CD14-positive monocyte (primary cell): ENCODE measurements at regions not wholly inside any gene's neighbourhood (a gene's known extent, or its start where the extent isn't known, plus 50 kb on each side); places are given as distances from the start of the nearest gene placed in this dataset.

Experiments used
- DNase-seq, 3 donors: peaks; one replicate each; pipeline ENCODE4 v3.0.0-alpha.2; 2011 to 2022
- H2AFZ ChIP-seq: 2 replicates; pipeline ENCODE4 v1.6.0; 2012; ENCODE audit warnings: mild to moderate bottlenecking, low read depth, low read length, inconsistent platforms; ENCODE audit not compliant: insufficient read depth, poor library complexity, severe bottlenecking
- H3K27ac ChIP-seq, 2 donors: 1 replicate in 1 of 2; 2 replicates in 1 of 2; pipeline ENCODE4 v1.5.1; 2012 to 2013; ENCODE audit warnings: low read length in 2 of 2, control low read depth in 1 of 2, inconsistent platforms in 1 of 2, low read depth in 1 of 2, mild to moderate bottlenecking in 1 of 2
- H3K27me3 ChIP-seq, 2 donors: one replicate each; pipeline versions ENCODE4 v1.6.0 to v1.6.1; 2011 to 2013; ENCODE audit warnings: low read length in 2 of 2; ENCODE audit not compliant: control insufficient read depth in 2 of 2, insufficient read depth in 2 of 2
- H3K36me3 ChIP-seq, 2 donors: replicated peaks in 1 of 2; 1 replicate in 1 of 2; 2 replicates in 1 of 2; pipeline versions ENCODE4 v1.5.1 to v1.6.1; 2012 to 2013; ENCODE audit warnings: low read length in 2 of 2, control low read depth in 1 of 2, inconsistent platforms in 1 of 2, mild to moderate bottlenecking in 1 of 2; ENCODE audit not compliant: insufficient read depth in 2 of 2, control insufficient read depth in 1 of 2
- H3K4me1 ChIP-seq, 2 donors: 1 replicate in 1 of 2; 2 replicates in 1 of 2; pipeline versions ENCODE4 v1.5.1 to v1.6.1; 2012 to 2013; ENCODE audit warnings: low read length in 2 of 2, control low read depth in 1 of 2, inconsistent platforms in 1 of 2, mild to moderate bottlenecking in 1 of 2, moderate library complexity in 1 of 2; ENCODE audit not compliant: insufficient read depth in 2 of 2, control insufficient read depth in 1 of 2
- H3K4me2 ChIP-seq: replicated peaks from 2 replicates; pipeline ENCODE3; 2012; ENCODE audit warnings: low read length, moderate library complexity, mild to moderate bottlenecking; ENCODE audit not compliant: poor library complexity, severe bottlenecking; ENCODE audit errors: extremely low read depth
- H3K4me3 ChIP-seq, 3 experiments: fragments of 200-600 bp in 1 of 3; sonication (generic) in 1 of 3; replicated peaks in 1 of 3; 1 replicate in 2 of 3; 2 replicates in 1 of 3; pipeline ENCODE4 v1.5.1; 2011 to 2013; ENCODE audit warnings: low read length in 3 of 3, mild to moderate bottlenecking in 3 of 3, control low read depth in 2 of 3, low read depth in 2 of 3, inconsistent platforms in 1 of 3, moderate library complexity in 1 of 3
- H3K79me2 ChIP-seq: 2 replicates; pipeline ENCODE4 v1.6.0; 2012; ENCODE audit warnings: mild to moderate bottlenecking, control low read depth, inconsistent platforms, low read length, moderate library complexity; ENCODE audit not compliant: insufficient read depth
- H3K9ac ChIP-seq: 2 replicates; pipeline ENCODE4 v1.6.0; 2017; ENCODE audit warnings: low read length, mild to moderate bottlenecking; ENCODE audit not compliant: insufficient read depth, poor library complexity, severe bottlenecking
- H3K9me3 ChIP-seq, 2 donors: replicated peaks in 1 of 2; 1 replicate in 1 of 2; 2 replicates in 1 of 2; pipeline versions ENCODE4 v1.5.1 to v1.6.1; 2012 to 2013; ENCODE audit warnings: low read length in 2 of 2, control low read depth in 1 of 2; ENCODE audit not compliant: control insufficient read depth in 1 of 2, insufficient read depth in 1 of 2
- H4K20me1 ChIP-seq: 2 replicates; pipeline ENCODE4 v1.6.0; 2012; ENCODE audit warnings: mild to moderate bottlenecking, low read length, control low read depth, moderate library complexity; ENCODE audit not compliant: insufficient read depth
- H3K27ac Mint-ChIP-seq, 7 donors: one replicate each; pipeline ENCODE4 v1.8.0; 2020; ENCODE audit warnings: mild to moderate bottlenecking in 7 of 7, mixed read lengths in 7 of 7, moderate library complexity in 6 of 7, inconsistent platforms in 2 of 7
- H3K27me3 Mint-ChIP-seq, 3 donors: one replicate each; pipeline ENCODE4 v1.8.0; 2021 to 2022; ENCODE audit warnings: low read depth in 3 of 3, mild to moderate bottlenecking in 3 of 3, mixed read lengths in 3 of 3, moderate library complexity in 3 of 3, inconsistent platforms in 1 of 3
- H3K36me3 Mint-ChIP-seq, 2 donors: one replicate each; pipeline ENCODE4 v1.8.0; 2020; ENCODE audit warnings: mixed read lengths in 2 of 2, inconsistent platforms in 1 of 2, mild to moderate bottlenecking in 1 of 2
- H3K4me1 Mint-ChIP-seq: one replicate; pipeline ENCODE4 v1.8.0; 2020; ENCODE audit warnings: mild to moderate bottlenecking, mixed read lengths
- H3K4me3 Mint-ChIP-seq, 2 donors: one replicate each; pipeline ENCODE4 v1.8.0; 2020; ENCODE audit warnings: mild to moderate bottlenecking in 2 of 2, mixed read lengths in 2 of 2, moderate library complexity in 1 of 2
- H3K9me3 Mint-ChIP-seq, 7 donors: one replicate each; pipeline ENCODE4 v1.8.0; 2020 to 2022; ENCODE audit warnings: mixed read lengths in 7 of 7, mild to moderate bottlenecking in 6 of 7, moderate library complexity in 6 of 7, inconsistent platforms in 2 of 7
- WGBS: methylation state at CpG from one replicate; pipeline ENCODE4 v1.1.5; 2013; ENCODE audit warnings: missing lambda C conversion rate; ENCODE audit not compliant: insufficient coverage; 5-methylcytosine and 5-hydroxymethylcytosine counted together
- intact Hi-C, 2 donors: fragments of 100-400 bp; cut with micrococcal nuclease; formaldehyde crosslinking; loops; one replicate each; pipeline versions ENCODE4 v1.15.0 to v1.15.1; 2023
- TF ChIP-seq, protein P1 (sequence below): fragments of 200-600 bp; IDR thresholded peaks from one replicate; pipeline ENCODE4 v1.8.0; 2022; ENCODE audit warnings: antibody characterized with exemption, mild to moderate bottlenecking

DNA sequence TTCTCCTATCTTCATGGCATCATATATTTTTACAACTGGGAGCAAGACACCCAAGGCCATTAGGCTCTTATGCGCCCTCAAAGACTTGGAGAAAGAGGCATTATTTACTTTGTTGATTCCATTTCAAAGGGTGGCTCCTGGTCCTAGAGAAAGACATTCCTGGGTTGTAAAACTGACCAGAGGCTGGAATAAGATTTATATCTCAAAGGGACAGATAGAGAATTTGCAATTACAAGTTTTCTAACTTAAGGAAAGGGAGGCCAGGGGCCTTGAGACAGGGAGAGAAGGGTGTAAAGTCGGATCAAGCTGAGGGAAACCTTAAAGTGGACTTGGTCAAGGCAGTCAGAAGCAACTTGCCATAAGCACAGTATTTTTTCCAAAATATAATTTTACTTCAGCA, 1086.0 kb downstream of the SORCS3 start:
- no peaks in the 10 kb centered on the region for H3K36me3 Mint-ChIP-seq
- H3K9me3 Mint-ChIP-seq = peaks cover 0 to 10% (median 7%) of the 10 kb centered on the region in 7 donors
- Histone ChIP-seq H3K4me3 (no peak overlapping the region), H3K9me3 (peaks cover 0 to 4% of the 10 kb centered on the region in 2 donors), H3K4me1 (no peaks in the 10 kb centered on the region), H2AFZ (no peak overlapping the region), H3K27me3 (no peaks in the 10 kb centered on the region), H3K9ac (no peak overlapping the region), H3K79me2 (no peaks in the 10 kb centered on the region), H4K20me1 (no peaks in the 10 kb centered on the region), H3K36me3 (no peaks in the 10 kb centered on the region), H3K27ac (no peak overlapping the region), H3K4me2 (no peak overlapping the region)
- DNase-seq = no peak
- H3K27ac Mint-ChIP-seq = no peak overlapping the region
- 20% methylated on average over 1 of the region's 2 CpGs for WGBS
- no peak overlapping the region for H3K4me3 Mint-ChIP-seq
- intact Hi-C loops = no loop called here
- H3K27me3 Mint-ChIP-seq = peaks cover 0 to 2% (median 0%) of the 10 kb centered on the region in 3 donors
- TF ChIP-seq, protein P1, sequence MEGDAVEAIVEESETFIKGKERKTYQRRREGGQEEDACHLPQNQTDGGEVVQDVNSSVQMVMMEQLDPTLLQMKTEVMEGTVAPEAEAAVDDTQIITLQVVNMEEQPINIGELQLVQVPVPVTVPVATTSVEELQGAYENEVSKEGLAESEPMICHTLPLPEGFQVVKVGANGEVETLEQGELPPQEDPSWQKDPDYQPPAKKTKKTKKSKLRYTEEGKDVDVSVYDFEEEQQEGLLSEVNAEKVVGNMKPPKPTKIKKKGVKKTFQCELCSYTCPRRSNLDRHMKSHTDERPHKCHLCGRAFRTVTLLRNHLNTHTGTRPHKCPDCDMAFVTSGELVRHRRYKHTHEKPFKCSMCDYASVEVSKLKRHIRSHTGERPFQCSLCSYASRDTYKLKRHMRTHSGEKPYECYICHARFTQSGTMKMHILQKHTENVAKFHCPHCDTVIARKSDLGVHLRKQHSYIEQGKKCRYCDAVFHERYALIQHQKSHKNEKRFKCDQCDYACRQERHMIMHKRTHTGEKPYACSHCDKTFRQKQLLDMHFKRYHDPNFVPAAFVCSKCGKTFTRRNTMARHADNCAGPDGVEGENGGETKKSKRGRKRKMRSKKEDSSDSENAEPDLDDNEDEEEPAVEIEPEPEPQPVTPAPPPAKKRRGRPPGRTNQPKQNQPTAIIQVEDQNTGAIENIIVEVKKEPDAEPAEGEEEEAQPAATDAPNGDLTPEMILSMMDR = no peak
- H3K4me1 Mint-ChIP-seq = no peaks in the 10 kb centered on the region

DNA sequence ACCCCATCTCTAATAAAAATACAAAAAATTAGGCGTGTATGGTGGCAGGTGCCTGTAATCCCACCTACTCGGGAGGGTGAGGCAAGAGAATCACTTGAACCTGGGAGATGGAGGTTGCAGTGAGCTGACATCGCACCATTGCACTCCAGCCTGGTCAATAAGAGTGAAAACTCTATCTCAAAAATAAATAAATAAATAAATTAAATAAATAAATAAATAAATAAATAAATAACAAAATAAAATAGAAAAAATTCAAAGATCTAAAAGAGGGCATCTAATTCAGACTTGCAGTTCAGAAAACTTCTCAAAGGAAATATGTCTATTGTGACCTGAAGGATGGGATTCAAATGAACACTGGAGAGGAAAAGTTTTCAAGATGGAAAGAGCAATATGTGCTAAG, 1085.1 kb downstream of the SORCS3 start:
- WGBS = no CpG with 5 or more reads among the region's 3 CpGs
- TF ChIP-seq, protein P1 = no peak
- no peak overlapping the region for H3K4me3 Mint-ChIP-seq

More for the DNA sequence above, 1085.1 kb downstream of the SORCS3 start:
- DNase-seq = no peak
- H3K27ac Mint-ChIP-seq = no peak overlapping the region
- H3K9me3 Mint-ChIP-seq = peaks cover 0 to 10% (median 7%) of the 10 kb centered on the region in 7 donors
- Histone ChIP-seq H3K4me2 (no peak overlapping the region), H2AFZ (no peak overlapping the region), H3K9ac (no peak overlapping the region), H4K20me1 (no peaks in the 10 kb centered on the region), H3K27me3 (no peaks in the 10 kb centered on the region), H3K27ac (no peak overlapping the region), H3K4me1 (no peaks in the 10 kb centered on the region), H3K4me3 (no peak overlapping the region), H3K79me2 (no peaks in the 10 kb centered on the region), H3K36me3 (no peaks in the 10 kb centered on the region), H3K9me3 (peaks cover 0 to 4% of the 10 kb centered on the region in 2 donors)
- peaks cover 0 to 2% (median 0%) of the 10 kb centered on the region in 3 donors for H3K27me3 Mint-ChIP-seq
- intact Hi-C loops = no loop called here
- H3K4me1 Mint-ChIP-seq = no peaks in the 10 kb centered on the region
- no peaks in the 10 kb centered on the region for H3K36me3 Mint-ChIP-seq
